Choroid plexus epithelial cell (primary cell): ENCODE measurements at regions not wholly inside any gene's neighbourhood (a gene's known extent, or its start where the extent isn't known, plus 50 kb on each side); places are given as distances from the start of the nearest gene placed in this dataset.

Experiments used
- DNase-seq: peaks from one replicate; pipeline ENCODE4 v3.0.0-alpha.2; 2010; ENCODE audit warnings: low read depth
- H3K4me3 ChIP-seq: 2 replicates; pipeline ENCODE4 v1.5.1; 2011; ENCODE audit warnings: low read depth, mild to moderate bottlenecking, control low read depth, low read length, moderate library complexity
- TF ChIP-seq, protein P1 (sequence below): conservative IDR thresholded peaks from 2 replicates; pipeline ENCODE4 v1.5.1; 2011; ENCODE audit warnings: low read depth, mild to moderate bottlenecking, control low read depth, inconsistent platforms, low read length, moderate library complexity

DNA sequence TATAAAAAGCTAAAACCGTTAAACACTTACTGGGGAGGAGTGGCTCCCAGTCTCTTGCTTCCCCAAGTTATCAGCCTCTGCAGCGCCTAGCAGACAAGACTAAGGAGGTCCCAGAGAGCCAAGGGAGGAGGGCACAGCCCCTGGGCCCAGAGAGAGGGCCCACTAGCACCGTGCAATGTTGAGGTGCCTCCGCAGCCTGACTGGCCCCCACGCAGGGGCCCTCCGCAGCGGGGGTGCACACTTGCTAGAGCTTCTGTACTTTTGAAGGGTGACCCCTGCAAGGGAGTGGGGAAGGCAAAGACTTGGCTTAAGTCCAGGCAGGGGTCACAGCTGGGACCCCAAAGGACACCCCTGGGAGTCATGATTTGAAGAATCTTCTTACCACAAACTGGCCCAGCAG, 98.0 kb downstream of the ADAMTS15 start:
- no peak for DNase-seq
- H3K4me3 ChIP-seq = no peak overlapping the region
- TF ChIP-seq, protein P1, sequence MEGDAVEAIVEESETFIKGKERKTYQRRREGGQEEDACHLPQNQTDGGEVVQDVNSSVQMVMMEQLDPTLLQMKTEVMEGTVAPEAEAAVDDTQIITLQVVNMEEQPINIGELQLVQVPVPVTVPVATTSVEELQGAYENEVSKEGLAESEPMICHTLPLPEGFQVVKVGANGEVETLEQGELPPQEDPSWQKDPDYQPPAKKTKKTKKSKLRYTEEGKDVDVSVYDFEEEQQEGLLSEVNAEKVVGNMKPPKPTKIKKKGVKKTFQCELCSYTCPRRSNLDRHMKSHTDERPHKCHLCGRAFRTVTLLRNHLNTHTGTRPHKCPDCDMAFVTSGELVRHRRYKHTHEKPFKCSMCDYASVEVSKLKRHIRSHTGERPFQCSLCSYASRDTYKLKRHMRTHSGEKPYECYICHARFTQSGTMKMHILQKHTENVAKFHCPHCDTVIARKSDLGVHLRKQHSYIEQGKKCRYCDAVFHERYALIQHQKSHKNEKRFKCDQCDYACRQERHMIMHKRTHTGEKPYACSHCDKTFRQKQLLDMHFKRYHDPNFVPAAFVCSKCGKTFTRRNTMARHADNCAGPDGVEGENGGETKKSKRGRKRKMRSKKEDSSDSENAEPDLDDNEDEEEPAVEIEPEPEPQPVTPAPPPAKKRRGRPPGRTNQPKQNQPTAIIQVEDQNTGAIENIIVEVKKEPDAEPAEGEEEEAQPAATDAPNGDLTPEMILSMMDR = no peak

DNA sequence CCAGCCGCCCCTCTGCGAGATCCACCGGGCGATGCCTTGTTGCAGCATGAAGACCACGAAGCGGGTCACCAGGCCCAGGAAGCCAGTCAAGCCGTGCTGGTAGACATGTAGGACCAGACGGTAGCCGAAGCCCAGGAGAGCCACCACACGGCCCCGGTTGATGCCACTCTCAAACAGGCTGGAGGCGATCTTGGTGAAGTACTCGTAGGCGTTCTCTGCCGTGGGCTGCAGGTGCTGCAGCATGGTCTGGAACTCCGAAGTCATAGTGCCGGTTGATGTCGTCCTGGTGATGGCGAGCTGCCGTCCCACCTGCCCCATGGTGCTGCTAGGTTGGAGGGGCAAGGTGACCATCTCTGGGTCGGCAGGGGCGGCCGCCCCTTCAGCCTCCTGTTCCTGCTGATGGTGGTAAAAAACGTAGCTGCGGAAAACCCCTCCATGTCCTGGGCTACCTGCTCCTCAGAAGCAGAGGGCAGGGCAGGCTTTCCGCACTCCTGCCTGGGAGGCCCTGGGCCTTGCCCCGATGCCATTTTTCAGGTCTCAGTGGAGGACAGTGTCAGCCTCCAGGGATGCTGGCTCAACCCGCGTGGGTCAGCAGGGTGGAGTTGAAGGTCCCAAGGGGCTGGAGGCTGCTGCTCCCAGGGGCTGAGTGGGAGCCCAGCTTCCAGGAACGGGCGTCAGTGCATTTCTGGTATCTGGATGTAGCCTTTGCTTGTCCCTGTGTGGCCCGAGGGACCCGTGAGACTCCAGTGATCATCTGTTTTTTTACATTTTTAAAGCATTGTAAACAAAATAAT, 98.7 kb downstream of the ADAMTS15 start:
- DNase-seq = no peak
- H3K4me3 ChIP-seq = no peak overlapping the region
- TF ChIP-seq, protein P1 = no peak

DNA sequence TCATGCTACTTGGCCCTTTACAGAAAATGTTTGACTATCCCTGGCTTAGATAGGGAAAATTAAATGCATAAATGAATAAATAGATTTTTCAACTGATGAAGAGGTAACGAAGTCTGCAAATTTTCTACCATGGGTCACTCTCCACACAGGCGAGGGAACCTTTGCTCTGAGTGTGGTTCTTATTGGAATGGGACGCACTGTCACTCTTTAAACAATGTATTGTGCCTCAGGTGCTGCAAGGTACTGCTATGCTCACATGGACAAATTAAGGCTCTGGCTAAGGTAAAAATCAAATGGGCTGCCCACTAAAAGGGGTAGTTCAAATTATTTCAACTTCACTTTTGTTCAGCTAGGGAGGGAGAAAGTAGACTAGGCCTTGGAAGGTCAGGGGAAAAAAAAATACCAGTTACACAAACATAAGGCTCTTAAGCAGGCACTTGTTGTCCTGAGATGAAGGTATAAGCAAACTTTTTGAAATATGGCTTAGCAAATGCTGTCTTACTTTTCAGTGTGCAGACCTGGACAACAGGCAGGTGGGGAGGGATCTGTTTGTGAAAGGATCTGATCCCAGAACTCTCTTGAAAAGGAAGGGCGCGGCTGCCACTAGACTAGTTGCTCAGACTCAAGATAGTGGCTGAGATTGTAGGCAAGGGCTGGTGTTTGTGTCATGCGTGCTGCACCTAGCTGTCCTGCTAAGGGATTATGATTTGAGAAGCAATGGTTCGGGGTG, 99.5 kb downstream of the ADAMTS15 start:
- TF ChIP-seq, protein P1 = no peak
- DNase-seq = no peak
- no peak overlapping the region for H3K4me3 ChIP-seq

DNA sequence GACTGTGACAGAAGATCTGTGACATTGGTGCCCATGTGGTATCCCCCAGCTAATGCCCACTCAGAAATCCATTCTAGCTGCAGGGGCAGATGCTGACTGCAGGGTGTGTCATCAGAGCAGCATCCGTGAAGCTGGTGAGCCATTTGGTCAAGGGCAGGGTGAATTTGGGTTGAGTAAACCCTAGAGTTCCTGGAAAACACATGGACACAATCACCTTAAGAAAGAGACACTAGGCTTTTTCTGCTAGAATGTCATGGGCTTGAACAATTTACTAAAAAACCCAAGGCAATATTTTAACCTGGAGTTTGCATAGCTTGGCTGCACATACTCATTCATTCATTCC, 100.0 kb downstream of the ADAMTS15 start:
- no peak for DNase-seq
- no peak overlapping the region for H3K4me3 ChIP-seq
- TF ChIP-seq, protein P1 = no peak

DNA sequence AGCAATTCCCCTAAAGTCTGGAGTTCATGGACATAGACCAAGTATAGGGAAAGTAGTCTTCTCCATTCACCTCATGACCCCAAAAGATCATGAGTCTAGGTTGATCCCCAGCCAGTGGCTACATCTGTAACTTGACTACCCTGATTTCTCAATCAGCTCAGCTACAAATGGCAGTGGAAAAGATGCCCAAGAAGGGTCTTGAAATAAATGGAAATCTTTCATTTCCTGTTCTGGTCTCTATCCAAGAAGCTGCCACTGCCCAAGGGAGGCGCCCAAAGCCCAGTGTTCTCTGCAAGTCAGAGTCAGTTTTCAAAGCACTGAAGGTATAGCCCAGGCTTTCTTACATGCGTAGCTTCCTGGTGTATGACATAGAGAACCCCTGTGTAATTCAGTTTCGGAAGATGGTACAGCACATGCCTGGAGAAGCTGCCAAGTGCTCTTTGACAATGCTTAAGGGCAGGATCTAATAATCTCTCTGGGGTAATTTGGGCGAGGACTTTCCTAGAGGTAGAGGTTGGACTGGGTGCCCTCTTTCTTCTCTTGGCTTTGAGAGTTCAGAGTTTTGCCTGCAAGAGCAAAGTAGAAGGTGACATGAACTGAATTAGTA, 101.1 kb downstream of the ADAMTS15 start:
- TF ChIP-seq, protein P1 = no peak
- peak; percentile 20 for DNase-seq
- H3K4me3 ChIP-seq = no peak overlapping the region

DNA sequence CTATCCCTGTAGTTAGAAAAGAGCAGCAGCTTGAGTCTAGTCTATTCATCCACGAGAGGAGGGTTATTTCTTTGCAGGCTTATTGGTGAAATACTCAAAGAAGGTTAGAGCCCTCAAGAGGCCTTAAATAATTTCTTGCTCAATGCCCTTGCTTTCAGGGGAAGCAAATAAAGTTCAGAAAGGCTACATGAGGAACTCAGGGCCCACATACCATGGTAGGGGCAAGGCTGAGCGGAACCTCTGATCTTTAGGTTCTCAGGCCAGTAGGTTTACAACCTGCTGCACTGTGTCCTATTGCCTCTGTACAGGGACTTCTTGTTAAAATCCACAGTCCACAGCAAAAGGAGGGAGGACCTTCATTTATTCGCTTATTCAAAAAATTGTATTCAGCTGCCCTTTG, 101.7 kb downstream of the ADAMTS15 start:
- no peak overlapping the region for H3K4me3 ChIP-seq
- TF ChIP-seq, protein P1 = no peak
- no peak for DNase-seq
